CD4-positive, alpha-beta T cell treated with Interleukin-15 for 1 hour (primary cell): ENCODE measurements at regions not wholly inside any gene's neighbourhood (a gene's known extent, or its start where the extent isn't known, plus 50 kb on each side); places are given as distances from the start of the nearest gene placed in this dataset.
"Not testable (repeated sequence)": the region's sequence is repeated elsewhere in the genome, so short reads cannot be mapped to it uniquely, and the experiment has no call there.

ENCODE experiments used
- DNase-seq: peaks from one replicate; pipeline ENCODE4 v3.0.0-alpha.2; 2020

DNA sequence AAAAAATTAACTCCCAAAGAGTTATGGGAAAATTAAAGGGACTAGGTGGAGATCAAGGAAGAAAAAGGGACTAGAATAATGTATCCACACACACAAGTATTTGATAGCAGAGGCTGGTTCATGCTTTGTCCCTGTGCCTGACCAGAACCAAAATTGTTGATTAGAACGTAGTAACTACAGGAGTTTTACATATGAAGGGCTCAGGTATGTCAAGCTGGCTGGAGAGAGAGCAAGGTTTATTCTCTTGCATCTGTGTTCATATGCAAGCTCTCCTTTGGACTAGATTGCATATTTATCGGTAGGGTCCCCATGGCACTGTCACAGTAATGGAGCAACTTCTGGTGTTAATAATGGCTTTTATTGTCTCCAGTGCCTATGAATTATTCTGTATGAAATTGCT lies 239.9 kb upstream of the TRPM3 start:
- no peak for DNase-seq

DNA sequence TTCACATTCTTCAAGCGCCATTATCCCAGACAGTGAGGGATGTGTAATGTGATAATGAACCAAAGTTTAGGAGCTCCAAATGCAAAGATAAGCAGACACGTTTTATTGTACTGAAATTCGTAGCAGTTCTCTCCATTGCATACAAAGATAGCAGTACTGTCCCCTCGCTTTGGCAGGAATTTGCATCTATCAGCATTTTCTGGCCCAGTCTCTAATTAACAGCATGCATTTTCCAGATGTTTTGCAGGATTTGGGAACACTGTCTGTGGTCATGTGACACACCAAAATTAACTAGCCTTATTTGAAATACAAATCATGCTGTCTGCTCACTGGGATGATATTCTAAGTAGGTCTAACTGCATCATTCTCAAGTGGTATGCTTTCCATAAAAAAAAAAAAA lies 235.9 kb upstream of the TRPM3 start:
- DNase-seq: no peak

DNA sequence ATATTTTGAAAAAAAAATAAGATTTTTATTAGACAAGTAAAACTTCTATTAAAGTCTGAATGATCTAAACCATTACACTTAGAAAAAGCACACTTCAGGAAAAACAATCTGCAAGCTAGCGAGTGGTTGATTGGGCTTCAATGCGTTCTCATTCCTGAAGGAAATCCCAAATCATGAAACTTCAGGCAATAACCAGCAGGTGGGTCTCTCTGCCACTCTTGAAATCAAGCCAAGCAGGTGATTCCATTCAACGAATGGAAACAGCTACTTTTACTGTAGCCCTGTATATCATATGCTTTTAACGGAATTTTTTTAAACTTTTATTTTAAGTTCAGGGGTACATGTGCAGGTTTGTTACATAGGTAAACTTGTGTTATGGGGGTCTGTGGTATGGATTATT lies 234.5 kb upstream of the TRPM3 start:
- no peak for DNase-seq

DNA sequence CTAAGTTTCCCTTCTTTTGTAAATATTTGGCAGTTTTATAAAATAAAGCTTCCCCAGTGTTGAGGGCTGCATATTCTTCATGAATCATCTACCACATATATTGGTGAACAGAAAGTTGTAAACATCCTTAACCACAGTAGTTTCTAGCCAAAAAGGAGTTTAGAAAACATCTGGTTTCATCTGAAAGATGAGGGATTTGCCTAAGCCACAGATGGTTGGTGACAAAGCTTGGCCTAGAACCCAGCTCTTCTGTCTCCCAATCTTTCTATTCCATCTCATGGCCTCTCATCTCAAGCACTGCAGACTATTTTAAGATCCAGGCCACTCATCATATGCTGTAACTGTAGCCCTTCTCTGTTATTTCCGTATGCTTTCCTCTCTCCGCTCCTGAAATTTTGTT lies 232.3 kb upstream of the TRPM3 start:
- DNase-seq: no peak

DNA sequence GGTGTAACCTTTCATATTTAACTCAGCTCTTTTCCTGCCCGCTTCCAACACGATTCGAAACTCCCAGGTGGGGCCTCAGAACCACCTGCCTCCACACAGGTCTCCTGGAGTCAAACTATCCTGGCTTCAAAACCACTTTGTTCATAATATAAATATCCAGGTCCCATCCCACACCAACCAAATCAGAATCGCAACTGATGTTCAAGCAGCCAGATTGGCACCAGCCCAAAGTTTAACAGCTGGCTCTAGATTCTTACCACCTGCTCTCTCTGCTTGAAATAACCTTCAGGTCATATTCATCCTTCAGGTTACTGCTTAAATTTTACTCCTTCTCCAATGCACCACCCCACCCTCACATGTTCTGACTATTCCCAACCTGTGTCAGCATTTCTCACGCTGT lies 231.4 kb upstream of the TRPM3 start:
- no peak for DNase-seq

DNA sequence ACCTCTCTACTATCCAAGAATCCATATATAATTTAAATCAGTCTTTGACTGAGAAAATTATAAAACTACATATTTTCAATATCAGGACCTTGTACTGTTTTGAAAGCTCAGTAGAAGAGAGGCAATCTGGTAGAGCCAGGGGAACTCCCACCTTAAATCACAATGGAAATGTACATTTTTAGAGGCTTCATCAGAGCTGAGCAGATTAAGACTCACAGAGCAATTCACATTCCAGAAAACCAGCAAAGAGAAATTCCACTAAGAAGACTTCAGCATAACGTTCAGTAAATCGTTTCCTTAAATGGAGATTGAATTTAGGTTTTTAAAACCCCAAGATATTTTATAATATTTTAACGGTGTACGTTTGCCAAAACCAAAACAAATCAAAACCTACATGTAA lies 227.8 kb upstream of the TRPM3 start:
- DNase-seq: no peak

DNA sequence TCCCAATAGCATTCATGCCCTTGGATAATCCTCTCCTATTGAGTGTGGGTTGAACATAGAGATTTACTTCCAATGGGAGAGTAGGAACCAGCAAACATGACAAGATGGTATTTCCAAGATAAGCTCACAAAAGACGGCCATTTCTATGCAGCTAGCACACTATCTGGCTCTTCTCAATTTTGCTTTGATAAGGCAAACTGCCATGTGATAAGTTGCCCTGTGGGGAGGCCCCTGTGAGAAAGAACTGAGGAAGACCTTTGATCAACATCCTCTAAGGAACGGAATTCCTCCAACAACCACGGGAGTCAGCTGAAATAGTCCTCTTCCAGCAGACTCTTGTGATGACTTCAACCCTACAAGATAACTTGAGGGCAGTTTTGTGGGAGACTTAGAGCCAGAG lies 211.9 kb upstream of the TRPM3 start:
- DNase-seq: no peak

DNA sequence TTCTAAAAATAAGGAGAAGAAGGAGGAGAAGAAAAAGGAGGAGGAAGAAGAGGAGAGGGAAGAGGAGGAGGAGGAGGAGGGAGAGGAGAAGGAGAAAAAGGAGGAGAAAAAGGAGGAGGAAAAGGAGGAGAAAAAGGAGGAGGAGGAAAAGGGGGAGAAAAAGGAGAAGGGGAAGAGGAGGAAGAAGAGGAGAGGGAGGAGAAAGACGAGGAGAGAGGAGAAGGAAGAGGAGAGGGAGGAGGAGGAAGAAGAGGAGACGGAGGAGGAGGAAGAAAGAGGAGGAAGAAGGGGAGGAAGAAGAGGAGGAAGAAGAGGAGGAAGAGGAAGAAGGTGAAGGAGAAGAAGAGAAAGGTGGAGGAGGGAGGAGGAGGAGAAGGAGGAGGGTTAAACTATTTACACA lies 210.2 kb upstream of the TRPM3 start:
- no peak for DNase-seq

DNA sequence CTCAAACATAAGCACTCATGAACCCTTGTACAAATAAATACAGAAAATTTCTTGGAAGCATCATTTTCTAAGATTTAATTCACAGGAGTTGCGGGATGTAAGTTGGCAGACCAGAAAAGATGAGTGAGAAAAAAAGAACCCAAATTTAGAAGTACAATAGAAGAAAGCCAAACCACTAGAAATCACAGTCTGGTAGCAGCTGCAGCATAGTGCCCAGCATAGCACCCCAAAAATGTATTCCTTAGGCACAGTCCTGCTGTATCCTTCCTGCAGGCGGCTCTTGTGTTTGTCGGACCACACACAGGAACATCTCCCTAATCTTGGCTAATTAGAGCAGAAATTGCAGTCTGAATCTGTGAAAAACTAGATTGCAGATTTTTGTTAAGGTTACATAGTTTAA lies 208.5 kb upstream of the TRPM3 start:
- no peak for DNase-seq

DNA sequence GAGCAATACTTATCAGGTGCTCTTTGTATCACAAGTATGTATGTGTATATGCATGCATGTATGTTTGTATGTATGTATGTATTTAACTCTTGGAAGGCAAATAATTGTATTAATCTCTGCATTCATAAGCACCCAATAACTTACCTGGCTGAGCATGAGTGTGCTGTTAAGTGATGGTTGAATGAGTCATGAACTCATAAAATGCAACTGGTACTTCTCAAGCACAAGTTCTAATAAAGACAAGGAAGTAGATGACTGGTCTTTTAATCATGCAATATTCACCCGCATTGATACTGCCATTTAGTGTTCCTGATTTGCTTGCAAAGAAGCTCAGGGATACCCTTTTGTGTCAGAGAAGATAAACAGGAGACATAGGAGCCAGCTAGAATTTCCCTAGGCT lies 204.9 kb upstream of the TRPM3 start:
- DNase-seq: no peak

DNA sequence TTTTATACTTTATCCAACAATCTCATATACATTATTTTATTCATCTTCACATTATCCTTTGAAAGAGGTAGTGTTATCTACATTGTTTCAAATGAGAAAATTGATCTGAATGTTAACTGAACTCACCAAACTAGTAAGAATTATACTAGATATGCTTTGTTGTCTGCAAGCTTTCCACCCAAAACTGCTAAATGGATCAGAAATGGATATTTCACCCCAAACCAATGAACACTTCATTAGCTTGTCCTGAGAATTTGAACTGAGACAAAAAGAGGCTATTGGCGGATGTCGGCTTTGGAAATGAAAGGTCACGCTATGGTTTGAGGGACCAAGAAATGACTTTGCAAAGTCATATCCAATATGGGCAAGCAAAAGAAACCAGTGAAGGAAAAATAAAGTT lies 201.9 kb upstream of the TRPM3 start:
- no peak for DNase-seq

DNA sequence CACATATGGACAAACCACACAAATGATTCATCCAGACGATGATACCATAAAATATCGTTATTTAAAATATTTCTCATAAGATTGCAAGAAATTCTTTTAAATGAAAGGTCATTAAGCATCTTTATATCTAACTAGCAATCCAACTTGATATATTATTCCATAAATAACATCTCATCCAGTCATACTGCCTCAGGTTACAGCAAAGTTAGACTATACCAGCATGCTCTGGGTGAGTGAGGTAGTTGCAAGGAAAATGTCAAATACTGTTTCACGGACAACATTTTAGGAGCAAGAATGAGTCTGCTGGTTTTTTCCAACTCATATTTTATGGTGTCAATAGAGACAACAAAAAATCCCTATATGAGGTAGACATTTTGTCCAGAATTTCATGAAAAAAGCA lies 200.9 kb upstream of the TRPM3 start:
- DNase-seq: no peak

DNA sequence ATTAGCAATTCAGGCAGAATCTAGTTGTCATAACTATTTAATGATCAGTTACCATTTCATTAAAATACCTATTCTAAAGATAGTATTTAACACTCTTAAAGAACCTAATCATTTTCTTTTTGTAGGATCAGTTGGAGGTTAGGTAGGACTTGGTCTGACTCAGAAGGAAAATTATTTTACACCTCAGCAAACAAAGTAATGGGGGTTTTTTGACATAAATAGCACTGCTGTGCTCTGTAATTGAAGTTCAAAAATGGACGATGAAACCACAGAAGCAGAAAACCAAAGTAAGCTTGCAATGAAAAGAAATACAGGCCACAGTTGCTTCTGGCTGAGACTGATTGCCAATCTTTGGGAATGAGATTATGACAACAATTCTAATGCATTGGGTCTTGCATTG lies 187.0 kb upstream of the TRPM3 start:
- DNase-seq: no peak

DNA sequence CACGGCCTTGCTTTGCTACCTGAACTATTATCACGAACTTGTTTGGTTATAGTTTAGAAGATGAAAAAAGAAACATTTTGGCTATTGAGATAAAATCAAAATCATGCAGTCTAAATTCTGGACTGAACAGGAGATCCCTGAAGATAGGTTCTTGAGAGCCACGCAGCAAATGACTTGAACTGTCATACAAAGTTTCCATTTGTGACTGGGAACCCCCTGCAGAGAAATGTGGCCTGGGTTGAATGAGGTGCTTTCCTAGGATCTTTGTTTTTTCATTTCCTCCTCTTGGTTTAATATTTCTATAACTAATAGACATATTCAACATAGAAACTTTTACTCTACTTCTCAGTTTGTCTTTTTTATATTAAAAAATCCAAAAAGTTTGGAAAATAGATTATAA lies 184.7 kb upstream of the TRPM3 start:
- no peak for DNase-seq

DNA sequence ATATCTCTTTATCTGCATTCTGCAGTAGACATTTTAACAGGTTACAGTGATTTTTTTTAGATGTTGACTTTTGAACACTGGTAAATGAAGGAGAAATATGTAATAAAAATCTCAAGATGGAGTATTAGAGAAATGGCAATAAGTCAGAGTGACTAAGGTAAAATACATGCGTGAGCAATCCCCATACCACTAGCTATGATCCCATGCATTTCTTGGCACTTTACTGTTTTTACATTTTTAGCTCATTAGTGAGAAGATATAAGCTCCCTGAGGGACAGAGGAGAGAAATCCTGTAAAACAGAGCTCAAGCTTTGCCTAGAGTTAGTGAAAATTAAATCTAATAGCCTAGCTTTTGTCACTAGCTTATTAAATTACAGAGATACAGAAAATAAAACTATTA lies 181.9 kb upstream of the TRPM3 start:
- no peak for DNase-seq

DNA sequence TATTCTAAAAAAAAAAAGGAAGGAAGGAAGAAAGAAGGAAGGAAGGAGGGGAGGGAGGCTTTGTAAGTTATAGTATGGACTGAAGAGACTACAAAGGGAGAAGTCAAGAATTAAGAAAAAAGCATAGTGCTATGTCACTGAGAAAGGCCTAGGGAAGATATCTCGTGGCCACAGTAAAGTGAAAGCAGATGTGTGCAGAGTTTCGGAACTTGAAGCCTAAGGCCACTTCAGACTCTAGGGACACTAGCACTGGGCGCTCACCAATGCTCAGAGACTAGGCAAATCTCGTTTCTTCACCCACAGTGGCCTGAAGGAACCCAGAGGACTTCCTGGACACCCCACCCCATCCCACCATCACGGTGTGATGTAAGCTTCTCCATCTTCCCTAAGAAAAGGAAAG lies 181.4 kb upstream of the TRPM3 start:
- no peak for DNase-seq

DNA sequence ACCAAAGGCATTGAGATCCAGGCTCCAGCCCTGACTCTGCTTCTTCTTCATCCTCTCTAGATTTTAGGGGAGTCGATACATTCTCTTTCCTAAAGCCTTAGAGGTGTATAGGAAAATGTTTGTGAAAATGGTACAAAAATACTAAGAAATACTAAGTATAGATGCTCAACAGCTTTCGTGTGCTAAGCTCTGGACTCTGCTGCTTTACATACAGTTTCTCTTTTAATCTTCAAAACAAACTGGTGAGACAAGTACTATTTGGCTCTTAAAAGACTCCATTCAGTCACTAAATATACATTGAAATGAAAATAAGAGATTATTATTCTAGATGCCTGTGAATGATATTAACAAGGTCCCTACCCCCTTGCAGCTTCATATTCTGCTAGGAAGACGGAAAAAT lies 174.5 kb upstream of the TRPM3 start:
- no peak for DNase-seq

DNA sequence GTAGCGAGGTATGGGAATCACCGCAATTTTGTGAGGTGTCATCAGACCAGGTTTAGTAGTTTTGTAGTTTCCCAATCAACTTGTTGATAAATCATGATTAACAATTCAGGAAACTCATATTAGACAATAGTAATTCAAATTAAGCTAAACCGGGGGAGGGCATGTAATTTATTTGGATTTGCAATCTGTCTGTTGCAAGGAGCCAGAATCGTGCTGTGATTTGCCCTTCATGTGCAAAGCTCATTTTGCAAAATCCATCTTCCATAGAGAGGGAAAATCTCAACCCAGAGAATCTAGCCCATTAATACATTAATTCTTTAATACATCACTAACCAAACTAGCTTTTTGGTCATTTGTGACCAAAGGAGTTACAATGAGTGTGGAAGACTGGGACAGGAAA lies 164.7 kb upstream of the TRPM3 start:
- DNase-seq: no peak

DNA sequence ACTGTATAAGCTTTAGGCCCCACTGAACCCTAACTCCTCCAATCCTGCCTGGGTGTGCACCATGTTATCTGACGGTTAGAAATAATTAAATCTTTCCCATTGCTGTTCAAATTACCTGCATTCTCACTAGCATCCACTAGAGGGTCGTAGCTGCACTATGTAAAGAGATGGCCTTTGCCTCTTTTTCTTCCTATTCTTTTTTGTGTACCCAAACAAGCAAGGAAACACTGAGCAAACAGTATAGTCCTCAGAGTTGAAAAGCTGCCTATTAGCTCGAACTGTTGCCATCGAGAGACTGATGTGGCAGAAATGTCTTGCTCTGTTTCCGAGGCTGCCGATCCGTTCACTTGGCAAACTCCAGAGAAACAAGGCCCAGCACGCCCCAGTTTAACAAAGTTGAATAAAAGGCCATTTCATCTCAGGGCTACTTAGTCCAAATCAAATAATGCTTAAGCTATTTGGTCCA lies 163.8 kb upstream of the TRPM3 start:
- DNase-seq: no peak

DNA sequence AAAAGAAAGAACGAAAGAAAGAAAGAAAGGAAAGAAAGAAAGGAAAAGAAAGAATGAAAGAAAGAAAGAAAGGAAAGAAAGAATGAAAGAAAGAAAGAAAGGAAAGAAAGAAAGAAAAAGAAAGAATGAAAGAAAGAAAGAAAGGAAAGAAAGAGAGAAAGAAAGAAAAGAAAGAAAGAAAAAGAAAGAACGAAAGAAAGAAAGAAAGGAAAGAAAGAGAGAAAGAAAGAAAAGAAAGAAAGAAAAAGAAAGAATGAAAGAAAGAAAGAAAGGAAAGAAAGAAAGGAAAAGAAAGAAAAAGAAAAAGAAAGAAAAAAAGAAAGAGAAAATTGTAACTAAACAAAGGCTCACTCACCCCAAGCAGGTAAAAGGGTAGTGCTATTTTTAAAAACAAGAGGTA lies 160.7 kb upstream of the TRPM3 start:
- DNase-seq: not testable (repeated sequence)

DNA sequence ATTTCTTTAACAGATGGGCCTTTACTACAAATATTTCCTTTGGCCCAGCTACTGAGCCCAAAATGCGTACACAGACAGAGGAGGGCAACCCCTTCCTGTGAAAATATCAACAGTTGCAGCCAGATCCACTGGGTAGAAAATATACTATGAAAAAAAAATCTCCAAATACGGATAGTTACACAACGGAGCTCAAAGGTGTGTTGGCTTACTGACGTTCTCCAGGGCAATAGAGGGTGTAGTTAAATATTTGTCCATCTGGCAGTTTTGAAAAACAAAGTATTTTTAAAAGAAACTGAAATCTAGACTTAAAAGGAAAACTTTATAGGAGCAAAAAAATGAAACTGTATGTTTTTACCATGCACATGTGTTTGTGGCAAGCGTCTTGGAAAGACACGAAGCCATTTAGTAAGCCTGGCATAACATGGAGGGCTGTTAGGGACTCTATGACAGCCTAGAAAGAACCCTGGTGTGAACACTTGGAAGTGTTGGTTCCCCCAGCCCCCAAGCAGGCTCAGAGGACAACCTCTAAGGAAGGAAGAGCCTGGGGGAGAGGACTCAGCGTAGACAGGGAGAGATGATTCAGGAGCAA lies 157.8 kb upstream of the TRPM3 start:
- DNase-seq: no peak

DNA sequence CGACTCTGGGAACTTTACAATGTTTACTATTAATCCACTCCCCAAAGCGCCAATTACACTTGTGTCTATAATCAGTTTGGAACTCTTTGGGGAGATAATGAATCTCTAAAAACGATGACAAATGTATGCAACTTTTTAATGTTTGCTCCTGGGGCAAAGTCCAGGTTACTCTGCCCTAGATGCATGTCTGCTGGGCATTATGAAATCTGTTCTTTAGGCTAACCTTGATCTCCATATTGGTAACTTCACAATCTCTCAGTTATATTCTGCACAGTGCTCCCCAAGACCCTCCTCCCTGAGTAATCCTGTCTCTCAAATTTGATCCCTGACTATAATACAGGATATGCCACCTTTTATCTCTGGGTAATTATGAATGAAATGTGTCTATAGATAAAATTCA lies 152.2 kb upstream of the TRPM3 start:
- DNase-seq: no peak

DNA sequence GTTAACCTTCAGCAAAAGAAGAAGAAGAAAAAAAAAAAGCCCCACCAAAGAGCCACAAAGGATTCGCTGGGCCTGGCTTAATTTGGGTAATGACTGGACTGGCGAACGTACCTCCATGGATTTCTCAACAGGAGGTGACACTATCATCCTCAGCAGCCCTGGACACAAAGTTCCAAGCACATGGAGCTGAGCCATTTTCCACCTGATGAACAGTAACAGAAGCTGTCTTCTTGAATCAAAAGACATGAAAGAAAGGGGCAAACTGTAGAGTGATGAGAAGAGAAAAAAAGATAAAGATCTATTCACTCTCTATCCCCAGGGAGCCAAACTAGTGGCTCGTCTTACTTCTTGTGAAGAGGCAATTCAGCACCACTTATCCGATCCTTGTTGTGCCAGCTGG lies 150.2 kb upstream of the TRPM3 start:
- DNase-seq: no peak

DNA sequence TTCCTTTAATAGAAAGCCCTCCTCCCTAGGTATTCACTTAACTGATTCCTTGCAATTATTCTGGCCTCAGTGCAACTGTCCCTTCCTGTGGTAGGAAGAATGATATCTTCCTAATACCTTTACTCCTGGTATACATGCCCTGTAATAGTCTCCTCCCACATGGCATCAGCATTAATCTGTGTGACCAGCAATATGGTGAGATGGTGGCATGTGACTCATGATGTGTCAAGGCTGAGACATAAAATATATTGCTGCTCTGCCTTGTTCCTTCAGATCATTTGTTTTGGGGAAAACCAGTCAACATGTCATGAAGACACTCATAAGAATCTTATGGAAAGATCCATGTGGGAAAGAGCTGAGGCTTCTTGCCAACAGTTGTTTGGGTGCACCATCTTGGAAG lies 149.1 kb upstream of the TRPM3 start:
- DNase-seq: no peak

DNA sequence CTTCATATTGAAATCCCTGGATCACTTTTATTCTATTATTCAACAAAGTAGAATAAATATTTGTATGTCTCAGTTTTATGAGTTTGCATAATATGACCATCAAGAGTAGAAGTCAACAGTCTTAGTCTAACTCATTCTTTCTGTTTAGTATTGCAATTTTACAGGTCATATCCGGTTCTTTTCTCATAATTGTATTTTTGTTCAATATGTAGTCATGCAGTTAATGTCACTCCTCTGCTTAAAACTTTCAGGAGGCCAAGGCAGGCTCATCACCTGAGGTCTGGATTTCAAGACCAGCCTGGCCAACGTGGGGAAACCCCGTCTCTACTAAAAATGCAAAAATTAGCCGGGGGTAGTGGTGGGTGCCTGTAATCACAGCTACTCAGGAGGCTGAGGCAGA lies 148.4 kb upstream of the TRPM3 start:
- no peak for DNase-seq
